GM19240 (cell line): ENCODE measurements at regions not wholly inside any gene's neighbourhood (a gene's known extent, or its start where the extent isn't known, plus 50 kb on each side); places are given as distances from the start of the nearest gene placed in this dataset.

Experiments used
- DNase-seq: peaks from one replicate; pipeline ENCODE4 v3.0.0; 2011; ENCODE audit warnings: low spot score; ENCODE audit not compliant: insufficient read length

- DNase-seq = no peak
Measured at GRCh38 chr4:176898791-176899190, 106.1 kb upstream of the VEGFC start.

GRCh38 chr4:176902710-176903323 is 110.1 kb upstream of the VEGFC start:
- DNase-seq = no peak

- DNase-seq = no peak
Measured at GRCh38 chr4:176906709-176907108, 114.0 kb upstream of the VEGFC start.

GRCh38 chr4:176910646-176911045 is 117.9 kb upstream of the VEGFC start:
- DNase-seq = no peak

- no peak for DNase-seq
Measured at GRCh38 chr4:176919631-176920030, 126.9 kb upstream of the VEGFC start.

- DNase-seq = no peak
Measured at GRCh38 chr4:176920694-176921093, 128.0 kb upstream of the VEGFC start.

GRCh38 chr4:176921256-176921655 is 128.5 kb upstream of the VEGFC start:
- no peak for DNase-seq

- DNase-seq = no peak
Measured at GRCh38 chr4:176924238-176924637, 131.5 kb upstream of the VEGFC start.

GRCh38 chr4:176925962-176926361 is 133.2 kb upstream of the VEGFC start:
- DNase-seq = no peak

GRCh38 chr4:176927117-176927516 is 134.4 kb upstream of the VEGFC start:
- DNase-seq = no peak

GRCh38 chr4:176927664-176928063 is 134.9 kb upstream of the VEGFC start:
- no peak for DNase-seq

GRCh38 chr4:176939445-176939844 is 146.7 kb upstream of the VEGFC start:
- no peak for DNase-seq

GRCh38 chr4:176945334-176945733 is 152.6 kb upstream of the VEGFC start:
- DNase-seq = no peak

GRCh38 chr4:176949029-176949428 is 156.3 kb upstream of the VEGFC start:
- DNase-seq = no peak

GRCh38 chr4:176953021-176953420 is 160.3 kb upstream of the VEGFC start:
- no peak for DNase-seq

- DNase-seq = no peak
Measured at GRCh38 chr4:176957353-176958118, 164.8 kb upstream of the VEGFC start.

GRCh38 chr4:176959980-176960379 is 167.3 kb upstream of the VEGFC start:
- no peak for DNase-seq

GRCh38 chr4:176963121-176963520 is 170.4 kb upstream of the VEGFC start:
- no peak for DNase-seq

GRCh38 chr4:176964116-176964691 is 171.5 kb upstream of the VEGFC start:
- no peak for DNase-seq

- DNase-seq = no peak
Measured at GRCh38 chr4:176967586-176967985, 174.9 kb upstream of the VEGFC start.

- no peak for DNase-seq
Measured at GRCh38 chr4:176968094-176968493, 175.4 kb upstream of the VEGFC start.

GRCh38 chr4:176969011-176969410 is 176.3 kb upstream of the VEGFC start:
- no peak for DNase-seq

- no peak for DNase-seq
Measured at GRCh38 chr4:176970853-176971252, 178.1 kb upstream of the VEGFC start.
